ENCODE measurements at regions not wholly inside any gene's neighbourhood (a gene's known extent, or its start where the extent isn't known, plus 50 kb on each side); places are given as distances from the start of the nearest gene placed in this dataset.
"Not testable (repeated sequence)": the region's sequence is repeated elsewhere in the genome, so short reads cannot be mapped to it uniquely, and the experiment has no call there.

- not testable (repeated sequence) for TF ChIP-seq CTCF (conservative IDR thresholded peaks at IDR 0.05); EZH2 (IDR thresholded peaks at IDR 0.05; ENCODE audit: low read depth)
Measured at GRCh38 chr9:65825545-65825944, 88.6 kb downstream of the FOXD4L4 start.
